Heart left ventricle (tissue), 13 donors: ENCODE measurements at regions not wholly inside any gene's neighbourhood (a gene's known extent, or its start where the extent isn't known, plus 50 kb on each side); places are given as distances from the start of the nearest gene placed in this dataset.

Experiments used
- POLR2A ChIP-seq, 2 donors: fragments of 450-650 bp; IDR thresholded peaks; one replicate each; pipeline ENCODE4 v1.6.1; 2017; ENCODE audit warnings: antibody characterized with exemption in 2 of 2, mild to moderate bottlenecking in 2 of 2, moderate library complexity in 2 of 2
- TF ChIP-seq, protein P1 (sequence below), 12 donors: fragments of 200-600 bp; sonication (generic) in 4 of 12; IDR thresholded peaks; one replicate each; pipeline versions ENCODE4 v1.5.0 to v1.8.0; 2018 to 2022; ENCODE audit warnings: antibody characterized with exemption in 12 of 12, mild to moderate bottlenecking in 5 of 12
- donor health status: ischemic (EF 13 %, LVEDD 7.1; RV severe dilation, severe dysfunction).
- donor health status: DM: no; HTN: yes; CAD: no.
- donor health status: DM: no; HTN: no; CAD: no.
- donor health status: ischemic (EF 25% LVEDD 6.9; RV normal size, moderate dysfunction).
- donor health status: ischemic (EF 25% LVEDD 5.7; RV mildly dilated, moderate dysfunction).
- donor health status: ischemic (EF 35%, LVEDD 5.7; RV mildly dilated, moderate dysfunction).
- donor health status: nonischemic (EF 11% LVEDD 7.7; RV severe dilation, severe dysfunction).
- donor health status: DM: yes; HTN: yes; CAD: no.
- donor health status: PGD.
- donor health status: ischemic (EF 29% LVEDD 5.4; RV normal size, mild dysfunction).
- donor health status: nonischemic (EF 23%, LVEDD 6.1; RV moderate dilation, normal function).

GRCh38 chr2:107556038-107556627 is 270.6 kb upstream of the RGPD4 start:
- TF ChIP-seq, protein P1, sequence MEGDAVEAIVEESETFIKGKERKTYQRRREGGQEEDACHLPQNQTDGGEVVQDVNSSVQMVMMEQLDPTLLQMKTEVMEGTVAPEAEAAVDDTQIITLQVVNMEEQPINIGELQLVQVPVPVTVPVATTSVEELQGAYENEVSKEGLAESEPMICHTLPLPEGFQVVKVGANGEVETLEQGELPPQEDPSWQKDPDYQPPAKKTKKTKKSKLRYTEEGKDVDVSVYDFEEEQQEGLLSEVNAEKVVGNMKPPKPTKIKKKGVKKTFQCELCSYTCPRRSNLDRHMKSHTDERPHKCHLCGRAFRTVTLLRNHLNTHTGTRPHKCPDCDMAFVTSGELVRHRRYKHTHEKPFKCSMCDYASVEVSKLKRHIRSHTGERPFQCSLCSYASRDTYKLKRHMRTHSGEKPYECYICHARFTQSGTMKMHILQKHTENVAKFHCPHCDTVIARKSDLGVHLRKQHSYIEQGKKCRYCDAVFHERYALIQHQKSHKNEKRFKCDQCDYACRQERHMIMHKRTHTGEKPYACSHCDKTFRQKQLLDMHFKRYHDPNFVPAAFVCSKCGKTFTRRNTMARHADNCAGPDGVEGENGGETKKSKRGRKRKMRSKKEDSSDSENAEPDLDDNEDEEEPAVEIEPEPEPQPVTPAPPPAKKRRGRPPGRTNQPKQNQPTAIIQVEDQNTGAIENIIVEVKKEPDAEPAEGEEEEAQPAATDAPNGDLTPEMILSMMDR (IDR thresholded peaks at IDR 0.05) = no peak
- no peak for TF ChIP-seq POLR2A (IDR thresholded peaks at IDR 0.05)
